ENCODE measurements at regions not wholly inside any gene's neighbourhood (a gene's known extent, or its start where the extent isn't known, plus 50 kb on each side); places are given as distances from the start of the nearest gene placed in this dataset.

- H3K36me3 ChIP-seq (ENCODE audit: control insufficient read depth in 3 of 3, insufficient read depth in 2 of 3, low read depth in 1 of 3, low read length in 3 of 3): no peaks in the 10 kb centered on the region
- H3K4me3 ChIP-seq (ENCODE audit: low read depth in 1 of 3, low read length in 3 of 3): no peak overlapping the region
- no peaks in the 10 kb centered on the region for H3K9me3 ChIP-seq (ENCODE audit: control insufficient read depth in 2 of 2, insufficient read depth in 1 of 2, low read depth in 1 of 2, low read length in 1 of 2)
- no peaks in the 10 kb centered on the region for H3K4me1 ChIP-seq (ENCODE audit: control insufficient read depth in 3 of 3, insufficient read depth in 2 of 3, low read depth in 1 of 3, low read length in 2 of 3)
- DNase-seq: no peak
- FAIRE-seq: no peak
- no peak overlapping the region for H3K27ac ChIP-seq (ENCODE audit: low read depth in 1 of 3, low read length in 2 of 3)
- no peaks in the 10 kb centered on the region for H3K27me3 ChIP-seq (ENCODE audit: control insufficient read depth in 3 of 3, insufficient read depth in 3 of 3, low read length in 3 of 3)
- WGBS, 3 donors: 84 to 90% (median 87%) methylated on average over 11 of the region's 11 CpGs
Observed at GRCh38 chr6:21375151-21376116, 218.1 kb upstream of the SOX4 start.

- Histone ChIP-seq H3K4me1 (ENCODE audit: control insufficient read depth in 3 of 3, insufficient read depth in 2 of 3, low read depth in 1 of 3, low read length in 2 of 3) (no peaks in the 10 kb centered on the region), H3K4me3 (ENCODE audit: low read depth in 1 of 3, low read length in 3 of 3) (no peak overlapping the region), H3K27ac (ENCODE audit: low read depth in 1 of 3, low read length in 2 of 3) (no peak overlapping the region), H3K36me3 (ENCODE audit: control insufficient read depth in 3 of 3, insufficient read depth in 2 of 3, low read depth in 1 of 3, low read length in 3 of 3) (no peaks in the 10 kb centered on the region), H3K9me3 (ENCODE audit: control insufficient read depth in 2 of 2, insufficient read depth in 1 of 2, low read depth in 1 of 2, low read length in 1 of 2) (no peaks in the 10 kb centered on the region), H3K27me3 (ENCODE audit: control insufficient read depth in 3 of 3, insufficient read depth in 3 of 3, low read length in 3 of 3) (no peaks in the 10 kb centered on the region)
- FAIRE-seq (no peak), DNase-seq (no peak)
- WGBS, 3 donors: 86 to 90% (median 89%) methylated on average over 6 of the region's 6 CpGs
Observed at GRCh38 chr6:21377356-21377755, 216.2 kb upstream of the SOX4 start.

GRCh38 chr6:21381331-21381963 lies 212.1 kb upstream of the SOX4 start:
- WGBS, 3 donors: 84 to 93% (median 85%) methylated on average over 3 of the region's 3 CpGs
- no peaks in the 10 kb centered on the region for H3K36me3 ChIP-seq (ENCODE audit: control insufficient read depth in 3 of 3, insufficient read depth in 2 of 3, low read depth in 1 of 3, low read length in 3 of 3)
- H3K9me3 ChIP-seq (ENCODE audit: control insufficient read depth in 2 of 2, insufficient read depth in 1 of 2, low read depth in 1 of 2, low read length in 1 of 2): no peaks in the 10 kb centered on the region
- H3K27me3 ChIP-seq (ENCODE audit: control insufficient read depth in 3 of 3, insufficient read depth in 3 of 3, low read length in 3 of 3): no peaks in the 10 kb centered on the region
- FAIRE-seq (no peak), DNase-seq (no peak)
- no peak overlapping the region for H3K4me3 ChIP-seq (ENCODE audit: low read depth in 1 of 3, low read length in 3 of 3)
- H3K4me1 ChIP-seq (ENCODE audit: control insufficient read depth in 3 of 3, insufficient read depth in 2 of 3, low read depth in 1 of 3, low read length in 2 of 3): no peaks in the 10 kb centered on the region
- no peak overlapping the region for H3K27ac ChIP-seq (ENCODE audit: low read depth in 1 of 3, low read length in 2 of 3)

GRCh38 chr6:21382821-21383449 lies 210.6 kb upstream of the SOX4 start:
- Histone ChIP-seq H3K27ac (ENCODE audit: low read depth in 1 of 3, low read length in 2 of 3) (no peak overlapping the region), H3K9me3 (ENCODE audit: control insufficient read depth in 2 of 2, insufficient read depth in 1 of 2, low read depth in 1 of 2, low read length in 1 of 2) (no peaks in the 10 kb centered on the region), H3K36me3 (ENCODE audit: control insufficient read depth in 3 of 3, insufficient read depth in 2 of 3, low read depth in 1 of 3, low read length in 3 of 3) (no peaks in the 10 kb centered on the region), H3K27me3 (ENCODE audit: control insufficient read depth in 3 of 3, insufficient read depth in 3 of 3, low read length in 3 of 3) (no peaks in the 10 kb centered on the region), H3K4me1 (ENCODE audit: control insufficient read depth in 3 of 3, insufficient read depth in 2 of 3, low read depth in 1 of 3, low read length in 2 of 3) (no peaks in the 10 kb centered on the region), H3K4me3 (ENCODE audit: low read depth in 1 of 3, low read length in 3 of 3) (no peak overlapping the region)
- 88 to 95% (median 88%) methylated on average over 12 of the region's 12 CpGs for WGBS, 3 donors
- no peak for FAIRE-seq
- no peak for DNase-seq

GRCh38 chr6:21383450-21384085 lies 210.0 kb upstream of the SOX4 start:
- WGBS, 3 donors: 92 to 96% (median 94%) methylated on average over 17 of the region's 17 CpGs
- no peaks in the 10 kb centered on the region for H3K36me3 ChIP-seq (ENCODE audit: control insufficient read depth in 3 of 3, insufficient read depth in 2 of 3, low read depth in 1 of 3, low read length in 3 of 3)
- H3K4me1 ChIP-seq (ENCODE audit: control insufficient read depth in 3 of 3, insufficient read depth in 2 of 3, low read depth in 1 of 3, low read length in 2 of 3): no peaks in the 10 kb centered on the region
- DNase-seq (no peak), FAIRE-seq (no peak)
- no peaks in the 10 kb centered on the region for H3K27me3 ChIP-seq (ENCODE audit: control insufficient read depth in 3 of 3, insufficient read depth in 3 of 3, low read length in 3 of 3)
- H3K27ac ChIP-seq (ENCODE audit: low read depth in 1 of 3, low read length in 2 of 3): no peak overlapping the region
- H3K9me3 ChIP-seq (ENCODE audit: control insufficient read depth in 2 of 2, insufficient read depth in 1 of 2, low read depth in 1 of 2, low read length in 1 of 2): no peaks in the 10 kb centered on the region
- H3K4me3 ChIP-seq (ENCODE audit: low read depth in 1 of 3, low read length in 3 of 3): no peak overlapping the region

GRCh38 chr6:21384216-21384615 lies 209.3 kb upstream of the SOX4 start:
- no peaks in the 10 kb centered on the region for H3K27me3 ChIP-seq (ENCODE audit: control insufficient read depth in 3 of 3, insufficient read depth in 3 of 3, low read length in 3 of 3)
- 65 to 81% (median 65%) methylated on average over 8 of the region's 8 CpGs for WGBS, 3 donors
- no peaks in the 10 kb centered on the region for H3K36me3 ChIP-seq (ENCODE audit: control insufficient read depth in 3 of 3, insufficient read depth in 2 of 3, low read depth in 1 of 3, low read length in 3 of 3)
- H3K9me3 ChIP-seq (ENCODE audit: control insufficient read depth in 2 of 2, insufficient read depth in 1 of 2, low read depth in 1 of 2, low read length in 1 of 2): no peaks in the 10 kb centered on the region
- no peak overlapping the region for H3K27ac ChIP-seq (ENCODE audit: low read depth in 1 of 3, low read length in 2 of 3)
- H3K4me3 ChIP-seq (ENCODE audit: low read depth in 1 of 3, low read length in 3 of 3): no peak overlapping the region
- DNase-seq (no peak), FAIRE-seq (no peak)
- H3K4me1 ChIP-seq (ENCODE audit: control insufficient read depth in 3 of 3, insufficient read depth in 2 of 3, low read depth in 1 of 3, low read length in 2 of 3): no peaks in the 10 kb centered on the region

GRCh38 chr6:21386744-21387143 lies 206.8 kb upstream of the SOX4 start:
- no peaks in the 10 kb centered on the region for H3K36me3 ChIP-seq (ENCODE audit: control insufficient read depth in 3 of 3, insufficient read depth in 2 of 3, low read depth in 1 of 3, low read length in 3 of 3)
- H3K4me1 ChIP-seq (ENCODE audit: control insufficient read depth in 3 of 3, insufficient read depth in 2 of 3, low read depth in 1 of 3, low read length in 2 of 3): no peaks in the 10 kb centered on the region
- WGBS, 3 donors: 84 to 93% (median 93%) methylated on average over 2 of the region's 2 CpGs
- DNase-seq (no peak), FAIRE-seq (no peak)
- no peak overlapping the region for H3K27ac ChIP-seq (ENCODE audit: low read depth in 1 of 3, low read length in 2 of 3)
- H3K4me3 ChIP-seq (ENCODE audit: low read depth in 1 of 3, low read length in 3 of 3): no peak overlapping the region
- H3K9me3 ChIP-seq (ENCODE audit: control insufficient read depth in 2 of 2, insufficient read depth in 1 of 2, low read depth in 1 of 2, low read length in 1 of 2): no peaks in the 10 kb centered on the region
- no peaks in the 10 kb centered on the region for H3K27me3 ChIP-seq (ENCODE audit: control insufficient read depth in 3 of 3, insufficient read depth in 3 of 3, low read length in 3 of 3)

- Histone ChIP-seq H3K27ac (ENCODE audit: low read depth in 1 of 3, low read length in 2 of 3) (no peak overlapping the region), H3K9me3 (ENCODE audit: control insufficient read depth in 2 of 2, insufficient read depth in 1 of 2, low read depth in 1 of 2, low read length in 1 of 2) (no peaks in the 10 kb centered on the region), H3K4me3 (ENCODE audit: low read depth in 1 of 3, low read length in 3 of 3) (no peak overlapping the region), H3K27me3 (ENCODE audit: control insufficient read depth in 3 of 3, insufficient read depth in 3 of 3, low read length in 3 of 3) (no peaks in the 10 kb centered on the region), H3K36me3 (ENCODE audit: control insufficient read depth in 3 of 3, insufficient read depth in 2 of 3, low read depth in 1 of 3, low read length in 3 of 3) (no peaks in the 10 kb centered on the region), H3K4me1 (ENCODE audit: control insufficient read depth in 3 of 3, insufficient read depth in 2 of 3, low read depth in 1 of 3, low read length in 2 of 3) (no peaks in the 10 kb centered on the region)
- FAIRE-seq (no peak), DNase-seq (no peak)
- WGBS, 3 donors: 86 to 90% (median 90%) methylated on average over 5 of the region's 5 CpGs
Observed at GRCh38 chr6:21390532-21391213, 202.9 kb upstream of the SOX4 start.
